Heart left ventricle (tissue), 13 donors: ENCODE measurements at regions not wholly inside any gene's neighbourhood (a gene's known extent, or its start where the extent isn't known, plus 50 kb on each side); places are given as distances from the start of the nearest gene placed in this dataset.

Experiments used
- CTCF ChIP-seq, 12 donors: fragments of 200-600 bp; sonication (generic) in 4 of 12; IDR thresholded peaks; one replicate each; pipeline versions ENCODE4 v1.5.0 to v1.8.0; 2018 to 2022; ENCODE audit warnings: antibody characterized with exemption in 12 of 12, mild to moderate bottlenecking in 5 of 12
- POLR2A ChIP-seq, 2 donors: fragments of 450-650 bp; IDR thresholded peaks; one replicate each; pipeline ENCODE4 v1.6.1; 2017; ENCODE audit warnings: antibody characterized with exemption in 2 of 2, mild to moderate bottlenecking in 2 of 2, moderate library complexity in 2 of 2
- donor health status: ischemic (EF 13 %, LVEDD 7.1; RV severe dilation, severe dysfunction).
- donor health status: DM: no; HTN: yes; CAD: no.
- donor health status: DM: no; HTN: no; CAD: no.
- donor health status: ischemic (EF 25% LVEDD 6.9; RV normal size, moderate dysfunction).
- donor health status: ischemic (EF 25% LVEDD 5.7; RV mildly dilated, moderate dysfunction).
- donor health status: ischemic (EF 35%, LVEDD 5.7; RV mildly dilated, moderate dysfunction).
- donor health status: nonischemic (EF 11% LVEDD 7.7; RV severe dilation, severe dysfunction).
- donor health status: DM: yes; HTN: yes; CAD: no.
- donor health status: PGD.
- donor health status: ischemic (EF 29% LVEDD 5.4; RV normal size, mild dysfunction).
- donor health status: nonischemic (EF 23%, LVEDD 6.1; RV moderate dilation, normal function).

- TF ChIP-seq CTCF (IDR thresholded peaks at IDR 0.05) (no peak), POLR2A (IDR thresholded peaks at IDR 0.05) (no peak)
Measured at GRCh38 chr9:82865524-82865923, 197.4 kb downstream of the RASEF start.
